ES-I3 (cell line): ENCODE measurements at regions not wholly inside any gene's neighbourhood (a gene's known extent, or its start where the extent isn't known, plus 50 kb on each side); places are given as distances from the start of the nearest gene placed in this dataset.

ENCODE experiments used
- H3K36me3 ChIP-seq: 2 replicates; pipeline ENCODE4 v1.6.1; 2013; ENCODE audit warnings: mild to moderate bottlenecking, low read length, control low read depth, moderate library complexity; ENCODE audit not compliant: insufficient read depth
- H3K4me1 ChIP-seq: 2 replicates; pipeline ENCODE4 v1.6.1; 2013; ENCODE audit warnings: mild to moderate bottlenecking, control low read depth, low read length; ENCODE audit not compliant: insufficient read depth
- H3K9ac ChIP-seq: 2 replicates; pipeline ENCODE4 v1.6.1; 2013; ENCODE audit warnings: low read depth, mild to moderate bottlenecking, low read length, moderate library complexity
- H3K9me3 ChIP-seq: 2 replicates; pipeline ENCODE4 v1.6.1; 2013; ENCODE audit warnings: mild to moderate bottlenecking, low read length, moderate library complexity; ENCODE audit not compliant: control insufficient read depth, insufficient read depth

DNA sequence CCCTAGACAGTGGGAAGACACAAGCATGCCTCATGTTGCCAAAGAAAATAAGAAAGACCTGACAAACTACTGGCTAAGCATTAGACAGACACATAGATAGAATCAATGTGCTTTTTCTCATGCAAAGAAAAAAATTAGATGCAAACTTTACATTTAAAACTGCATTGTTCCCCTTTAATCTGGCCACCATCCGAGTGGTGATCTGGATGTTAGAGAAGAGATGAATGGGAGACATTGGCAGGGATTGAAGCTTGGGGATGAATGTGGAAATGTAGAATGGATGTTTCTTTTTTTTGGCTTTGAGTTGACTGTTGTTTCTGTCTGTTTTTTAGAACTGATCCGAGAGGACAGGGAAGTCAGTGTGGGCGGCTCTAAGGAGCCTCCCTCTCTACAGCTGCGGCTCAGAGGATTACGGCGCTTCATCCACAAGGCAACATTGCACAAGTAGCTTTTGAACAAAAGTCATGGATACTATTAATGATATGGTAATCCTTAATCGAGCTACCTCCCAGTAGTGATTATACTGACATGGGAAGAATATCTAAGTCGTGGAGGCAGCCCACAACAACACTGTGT is 53.0 kb downstream of the HELT start:
- H3K9me3 ChIP-seq, result no peaks in the 10 kb centered on the region
- H3K4me1 ChIP-seq, result peaks cover 3% of the 10 kb centered on the region; the same call in 1 of the 2 replicates
- H3K36me3 ChIP-seq, result no peaks in the 10 kb centered on the region

GRCh38 chr4:185079271-185079905 is 61.1 kb downstream of the HELT start:
- Histone ChIP-seq H3K36me3 (no peaks in the 10 kb centered on the region), H3K9ac (no peak overlapping the region), H3K9me3 (no peaks in the 10 kb centered on the region), H3K4me1 (peaks cover 27% of the 10 kb centered on the region)

More for the DNA sequence above, 53.0 kb downstream of the HELT start:
- no peak overlapping the region for H3K9ac ChIP-seq

DNA sequence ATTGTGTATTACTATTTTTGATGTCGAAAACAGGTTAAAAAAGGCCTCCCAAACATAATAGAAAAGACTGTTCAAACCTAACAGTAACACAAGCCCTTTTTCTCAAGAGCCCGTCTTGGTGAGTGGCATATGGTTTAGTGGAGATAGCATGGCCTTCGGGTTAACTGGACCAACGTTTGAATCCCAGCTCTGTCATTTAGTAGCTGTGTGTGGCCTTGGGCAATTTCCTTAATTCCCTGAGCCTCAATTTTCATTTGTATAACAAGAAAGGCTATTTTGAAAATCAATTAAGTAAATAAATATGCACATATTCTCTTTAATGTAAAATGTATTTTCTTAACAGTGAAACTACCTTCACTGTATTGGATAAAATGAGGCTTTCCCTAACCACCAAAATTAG is 62.3 kb downstream of the HELT start:
- no peaks in the 10 kb centered on the region for H3K36me3 ChIP-seq
- H3K9ac ChIP-seq, result 0 out of 2 replicates have a peak overlapping the region, but pooled peaks have one; percentile 17
- peaks cover 29% of the 10 kb centered on the region for H3K4me1 ChIP-seq
- H3K9me3 ChIP-seq, result no peaks in the 10 kb centered on the region

DNA sequence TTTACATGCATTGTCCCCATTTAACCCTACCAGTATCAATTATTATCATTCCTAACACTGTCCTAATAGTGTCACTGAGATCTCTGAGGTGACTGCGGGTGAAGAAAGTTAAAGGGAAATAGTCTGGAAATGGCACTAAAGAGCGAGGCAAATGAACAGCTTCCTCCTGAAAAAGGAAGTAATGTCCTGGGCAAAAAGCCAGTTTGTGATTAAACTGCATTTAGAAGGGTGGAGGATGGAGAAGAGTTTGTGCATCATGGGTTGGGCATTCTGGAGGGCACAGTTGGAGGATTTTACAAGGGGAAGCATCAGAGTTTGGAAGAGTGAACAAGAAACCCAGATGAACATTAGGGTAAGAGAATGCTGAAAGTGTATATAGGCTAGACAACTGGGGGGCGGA is 60.5 kb upstream of the SLC25A4 start:
- Histone ChIP-seq H3K9ac (no peak overlapping the region), H3K4me1 (peaks cover 35% of the 10 kb centered on the region), H3K9me3 (no peaks in the 10 kb centered on the region), H3K36me3 (no peaks in the 10 kb centered on the region)

- H3K9ac ChIP-seq, result no peak overlapping the region
These were observed 57.0 kb upstream of the SLC25A4 start for GRCh38 chr4:185086053-185086452.

GRCh38 chr4:185088899-185089298 is 54.2 kb upstream of the SLC25A4 start:
- Histone ChIP-seq H3K9me3 (no peaks in the 10 kb centered on the region), H3K4me1 (peaks cover 8% of the 10 kb centered on the region; the same call in 1 of the 2 replicates), H3K36me3 (no peaks in the 10 kb centered on the region), H3K9ac (no peak overlapping the region)

More at GRCh38 chr4:185086053-185086452, 57.0 kb upstream of the SLC25A4 start:
- peaks cover 9% of the 10 kb centered on the region; the same call in 1 of the 2 replicates for H3K4me1 ChIP-seq
- H3K9me3 ChIP-seq, result no peaks in the 10 kb centered on the region
- no peaks in the 10 kb centered on the region for H3K36me3 ChIP-seq

GRCh38 chr4:185090592-185090991 is 52.5 kb upstream of the SLC25A4 start:
- H3K9me3 ChIP-seq, result no peaks in the 10 kb centered on the region
- peaks cover 6% of the 10 kb centered on the region; the same call in 1 of the 2 replicates for H3K4me1 ChIP-seq
- no peaks in the 10 kb centered on the region for H3K36me3 ChIP-seq
- H3K9ac ChIP-seq, result no peak overlapping the region

DNA sequence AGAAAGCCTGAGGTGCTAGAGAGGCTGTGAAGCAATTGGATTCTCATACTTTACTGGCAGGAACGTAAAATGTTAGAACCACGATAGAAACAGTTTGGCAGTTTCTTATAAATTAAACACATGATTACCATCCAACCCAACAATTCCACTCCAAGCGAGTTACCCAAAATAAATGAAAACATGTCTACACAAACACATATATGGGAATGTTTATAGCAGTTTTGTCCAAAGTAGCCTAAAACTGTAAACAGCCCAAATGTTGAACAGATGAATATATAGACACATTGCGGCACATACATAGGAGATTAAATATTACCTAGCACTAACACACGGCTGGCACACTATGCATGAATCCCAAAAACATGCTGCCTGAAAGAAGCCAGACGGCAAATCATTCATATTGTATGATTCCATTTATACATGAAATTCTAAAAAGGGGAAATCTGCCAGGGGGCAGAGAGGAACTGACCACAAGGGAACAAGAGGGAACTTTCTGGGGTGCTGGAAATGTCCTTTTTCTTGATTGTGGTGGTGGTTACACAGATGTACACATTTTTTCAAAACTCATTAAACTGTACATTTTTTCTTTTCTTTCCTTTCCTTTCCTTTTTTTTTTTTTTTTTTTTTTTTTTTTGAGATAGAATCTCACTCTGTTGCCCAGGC is 50.4 kb upstream of the SLC25A4 start:
- no peak overlapping the region for H3K9ac ChIP-seq
- no peaks in the 10 kb centered on the region for H3K36me3 ChIP-seq
- no peaks in the 10 kb centered on the region for H3K4me1 ChIP-seq

More for the DNA sequence above, 50.4 kb upstream of the SLC25A4 start:
- H3K9me3 ChIP-seq, result no peaks in the 10 kb centered on the region
